Neural progenitor cell (in vitro differentiated cells): ENCODE measurements at regions not wholly inside any gene's neighbourhood (a gene's known extent, or its start where the extent isn't known, plus 50 kb on each side); places are given as distances from the start of the nearest gene placed in this dataset.

Source experiments
- CTCF ChIP-seq: fragments of 200-600 bp; sonication (generic); IDR thresholded peaks from 2 replicates; pipeline ENCODE4 v1.5.1; 2017; ENCODE audit warnings: antibody characterized with exemption, mild to moderate bottlenecking
- EZH2 ChIP-seq: fragments of 200-600 bp; sonication (generic); IDR thresholded peaks from 2 replicates; pipeline ENCODE4 v1.6.1; 2017; ENCODE audit warnings: antibody characterized with exemption, mild to moderate bottlenecking, moderate library complexity

GRCh38 chr7:55285665-55286064, 79.5 kb upstream of the LANCL2 start:
- TF ChIP-seq EZH2 (no peak), CTCF (no peak)
